CD14-positive monocyte (primary cell): ENCODE measurements at regions not wholly inside any gene's neighbourhood (a gene's known extent, or its start where the extent isn't known, plus 50 kb on each side); places are given as distances from the start of the nearest gene placed in this dataset.

Experiments used
- DNase-seq, 3 donors: peaks; one replicate each; pipeline ENCODE4 v3.0.0-alpha.2; 2011 to 2022
- H2AFZ ChIP-seq: 2 replicates; pipeline ENCODE4 v1.6.0; 2012; ENCODE audit warnings: mild to moderate bottlenecking, low read depth, low read length, inconsistent platforms; ENCODE audit not compliant: insufficient read depth, poor library complexity, severe bottlenecking
- H3K27ac ChIP-seq, 2 donors: 1 replicate in 1 of 2; 2 replicates in 1 of 2; pipeline ENCODE4 v1.5.1; 2012 to 2013; ENCODE audit warnings: low read length in 2 of 2, control low read depth in 1 of 2, inconsistent platforms in 1 of 2, low read depth in 1 of 2, mild to moderate bottlenecking in 1 of 2
- H3K27me3 ChIP-seq, 2 donors: one replicate each; pipeline versions ENCODE4 v1.6.0 to v1.6.1; 2011 to 2013; ENCODE audit warnings: low read length in 2 of 2; ENCODE audit not compliant: control insufficient read depth in 2 of 2, insufficient read depth in 2 of 2
- H3K36me3 ChIP-seq, 2 donors: replicated peaks in 1 of 2; 1 replicate in 1 of 2; 2 replicates in 1 of 2; pipeline versions ENCODE4 v1.5.1 to v1.6.1; 2012 to 2013; ENCODE audit warnings: low read length in 2 of 2, control low read depth in 1 of 2, inconsistent platforms in 1 of 2, mild to moderate bottlenecking in 1 of 2; ENCODE audit not compliant: insufficient read depth in 2 of 2, control insufficient read depth in 1 of 2
- H3K4me1 ChIP-seq, 2 donors: 1 replicate in 1 of 2; 2 replicates in 1 of 2; pipeline versions ENCODE4 v1.5.1 to v1.6.1; 2012 to 2013; ENCODE audit warnings: low read length in 2 of 2, control low read depth in 1 of 2, inconsistent platforms in 1 of 2, mild to moderate bottlenecking in 1 of 2, moderate library complexity in 1 of 2; ENCODE audit not compliant: insufficient read depth in 2 of 2, control insufficient read depth in 1 of 2
- H3K4me2 ChIP-seq: replicated peaks from 2 replicates; pipeline ENCODE3; 2012; ENCODE audit warnings: low read length, moderate library complexity, mild to moderate bottlenecking; ENCODE audit not compliant: poor library complexity, severe bottlenecking; ENCODE audit errors: extremely low read depth
- H3K4me3 ChIP-seq, 3 experiments: fragments of 200-600 bp in 1 of 3; sonication (generic) in 1 of 3; replicated peaks in 1 of 3; 1 replicate in 2 of 3; 2 replicates in 1 of 3; pipeline ENCODE4 v1.5.1; 2011 to 2013; ENCODE audit warnings: low read length in 3 of 3, mild to moderate bottlenecking in 3 of 3, control low read depth in 2 of 3, low read depth in 2 of 3, inconsistent platforms in 1 of 3, moderate library complexity in 1 of 3
- H3K79me2 ChIP-seq: 2 replicates; pipeline ENCODE4 v1.6.0; 2012; ENCODE audit warnings: mild to moderate bottlenecking, control low read depth, inconsistent platforms, low read length, moderate library complexity; ENCODE audit not compliant: insufficient read depth
- H3K9ac ChIP-seq: 2 replicates; pipeline ENCODE4 v1.6.0; 2017; ENCODE audit warnings: low read length, mild to moderate bottlenecking; ENCODE audit not compliant: insufficient read depth, poor library complexity, severe bottlenecking
- H3K9me3 ChIP-seq, 2 donors: replicated peaks in 1 of 2; 1 replicate in 1 of 2; 2 replicates in 1 of 2; pipeline versions ENCODE4 v1.5.1 to v1.6.1; 2012 to 2013; ENCODE audit warnings: low read length in 2 of 2, control low read depth in 1 of 2; ENCODE audit not compliant: control insufficient read depth in 1 of 2, insufficient read depth in 1 of 2
- H4K20me1 ChIP-seq: 2 replicates; pipeline ENCODE4 v1.6.0; 2012; ENCODE audit warnings: mild to moderate bottlenecking, low read length, control low read depth, moderate library complexity; ENCODE audit not compliant: insufficient read depth
- H3K27ac Mint-ChIP-seq, 7 donors: one replicate each; pipeline ENCODE4 v1.8.0; 2020; ENCODE audit warnings: mild to moderate bottlenecking in 7 of 7, mixed read lengths in 7 of 7, moderate library complexity in 6 of 7, inconsistent platforms in 2 of 7
- H3K27me3 Mint-ChIP-seq, 3 donors: one replicate each; pipeline ENCODE4 v1.8.0; 2021 to 2022; ENCODE audit warnings: low read depth in 3 of 3, mild to moderate bottlenecking in 3 of 3, mixed read lengths in 3 of 3, moderate library complexity in 3 of 3, inconsistent platforms in 1 of 3
- H3K36me3 Mint-ChIP-seq, 2 donors: one replicate each; pipeline ENCODE4 v1.8.0; 2020; ENCODE audit warnings: mixed read lengths in 2 of 2, inconsistent platforms in 1 of 2, mild to moderate bottlenecking in 1 of 2
- H3K4me1 Mint-ChIP-seq: one replicate; pipeline ENCODE4 v1.8.0; 2020; ENCODE audit warnings: mild to moderate bottlenecking, mixed read lengths
- H3K4me3 Mint-ChIP-seq, 2 donors: one replicate each; pipeline ENCODE4 v1.8.0; 2020; ENCODE audit warnings: mild to moderate bottlenecking in 2 of 2, mixed read lengths in 2 of 2, moderate library complexity in 1 of 2
- H3K9me3 Mint-ChIP-seq, 7 donors: one replicate each; pipeline ENCODE4 v1.8.0; 2020 to 2022; ENCODE audit warnings: mixed read lengths in 7 of 7, mild to moderate bottlenecking in 6 of 7, moderate library complexity in 6 of 7, inconsistent platforms in 2 of 7
- CTCF ChIP-seq: fragments of 200-600 bp; IDR thresholded peaks from one replicate; pipeline ENCODE4 v1.8.0; 2022; ENCODE audit warnings: antibody characterized with exemption, mild to moderate bottlenecking
- WGBS: methylation state at CpG from one replicate; pipeline ENCODE4 v1.1.5; 2013; ENCODE audit warnings: missing lambda C conversion rate; ENCODE audit not compliant: insufficient coverage; 5-methylcytosine and 5-hydroxymethylcytosine counted together
- intact Hi-C, 2 donors: fragments of 100-400 bp; cut with micrococcal nuclease; formaldehyde crosslinking; loops; one replicate each; pipeline versions ENCODE4 v1.15.0 to v1.15.1; 2023

GRCh38 chr3:148162132-148162531, 535.6 kb upstream of the AGTR1 start:
- Histone ChIP-seq H3K4me1 (no peaks in the 10 kb centered on the region), H3K36me3 (no peaks in the 10 kb centered on the region), H3K27me3 (no peaks in the 10 kb centered on the region), H3K4me2 (no peak overlapping the region), H2AFZ (no peak overlapping the region), H3K79me2 (no peaks in the 10 kb centered on the region), H3K9me3 (no peaks in the 10 kb centered on the region), H4K20me1 (no peaks in the 10 kb centered on the region), H3K4me3 (no peak overlapping the region), H3K9ac (no peak overlapping the region), H3K27ac (no peak overlapping the region)
- TF ChIP-seq CTCF, result no peak
- Mint-ChIP-seq H3K27ac (no peak overlapping the region), H3K36me3 (no peaks in the 10 kb centered on the region), H3K4me3 (no peak overlapping the region), H3K27me3 (no peaks in the 10 kb centered on the region), H3K4me1 (no peaks in the 10 kb centered on the region), H3K9me3 (peaks cover 0 to 5% (median 2%) of the 10 kb centered on the region in 7 donors)
- no peak for DNase-seq
- intact Hi-C loops, result no loop called here
- no CpG with 5 or more reads among the region's 2 CpGs for WGBS

GRCh38 chr3:148168347-148168746, 529.4 kb upstream of the AGTR1 start:
- no peak overlapping the region for H2AFZ ChIP-seq
- TF ChIP-seq CTCF, result no peak
- H3K9me3 Mint-ChIP-seq, result peaks cover 0 to 6% (median 3%) of the 10 kb centered on the region in 7 donors

More at GRCh38 chr3:148168347-148168746, 529.4 kb upstream of the AGTR1 start:
- intact Hi-C loops, result no loop called here
- Mint-ChIP-seq H3K4me3 (no peak overlapping the region), H3K36me3 (no peaks in the 10 kb centered on the region), H3K4me1 (no peaks in the 10 kb centered on the region), H3K27ac (no peak overlapping the region), H3K27me3 (no peaks in the 10 kb centered on the region)
- Histone ChIP-seq H4K20me1 (no peaks in the 10 kb centered on the region), H3K79me2 (no peaks in the 10 kb centered on the region), H3K4me2 (no peak overlapping the region), H3K9ac (no peak overlapping the region), H3K4me1 (no peaks in the 10 kb centered on the region), H3K4me3 (no peak overlapping the region), H3K9me3 (no peaks in the 10 kb centered on the region), H3K27me3 (no peaks in the 10 kb centered on the region), H3K27ac (no peak overlapping the region), H3K36me3 (no peaks in the 10 kb centered on the region)
- 67% methylated on average over 1 of the region's 2 CpGs for WGBS
- DNase-seq, result no peak
